Fibroblast of lung (primary cell): ENCODE measurements at regions not wholly inside any gene's neighbourhood (a gene's known extent, or its start where the extent isn't known, plus 50 kb on each side); places are given as distances from the start of the nearest gene placed in this dataset.

Experiments
- DNase-seq, 2 donors: peaks; one replicate each; pipeline versions ENCODE4 v3.0.0 to v3.0.0-alpha.2; 2010; ENCODE audit warnings: low read depth in 2 of 2
- H2AFZ ChIP-seq: 2 replicates; pipeline ENCODE4 v1.5.1; 2012; ENCODE audit warnings: low read length, control low read depth, inconsistent platforms
- H3K27ac ChIP-seq: 2 replicates; pipeline ENCODE4 v1.5.1; 2011; ENCODE audit warnings: low read length, control low read depth; ENCODE audit not compliant: insufficient read depth
- H3K27me3 ChIP-seq: 2 replicates; pipeline ENCODE4 v1.5.1; 2011; ENCODE audit warnings: mild to moderate bottlenecking, low read length; ENCODE audit not compliant: control insufficient read depth, insufficient read depth
- H3K36me3 ChIP-seq: 2 replicates; pipeline ENCODE4 v1.5.1; 2011; ENCODE audit warnings: low read length; ENCODE audit not compliant: control insufficient read depth, insufficient read depth
- H3K4me1 ChIP-seq: 2 replicates; pipeline ENCODE4 v1.5.1; 2011; ENCODE audit warnings: low read length; ENCODE audit not compliant: control insufficient read depth, insufficient read depth; ENCODE audit errors: extremely low read depth
- H3K4me2 ChIP-seq: 2 replicates; pipeline ENCODE4 v1.5.1; 2011; ENCODE audit warnings: low read length, control low read depth; ENCODE audit not compliant: insufficient read depth; ENCODE audit errors: extremely low read depth
- H3K4me3 ChIP-seq, 4 experiments: fragments of 200-600 bp in 1 of 4; sonication (generic) in 1 of 4; replicated peaks in 1 of 4; 2 replicates each; pipeline ENCODE4 v1.5.1; 2011 to 2016; ENCODE audit warnings: low read length in 4 of 4, low read depth in 3 of 4, mild to moderate bottlenecking in 3 of 4, control low read depth in 2 of 4, inconsistent platforms in 1 of 4, mixed read lengths in 1 of 4; ENCODE audit not compliant: insufficient read depth in 1 of 4; ENCODE audit errors: control extremely low read depth in 1 of 4
- H3K79me2 ChIP-seq: 2 replicates; pipeline ENCODE4 v1.5.1; 2012; ENCODE audit warnings: mild to moderate bottlenecking, low read length, inconsistent platforms; ENCODE audit not compliant: control insufficient read depth, insufficient read depth
- H3K9ac ChIP-seq: 2 replicates; pipeline ENCODE4 v1.5.1; 2011; ENCODE audit warnings: mild to moderate bottlenecking, low read length, control low read depth; ENCODE audit not compliant: insufficient read depth
- H3K9me3 ChIP-seq: 2 replicates; pipeline ENCODE4 v1.5.1; 2012; ENCODE audit warnings: low read depth, low read length; ENCODE audit not compliant: control insufficient read depth, insufficient read depth
- H4K20me1 ChIP-seq: 2 replicates; pipeline ENCODE4 v1.5.1; 2011; ENCODE audit warnings: low read length; ENCODE audit not compliant: control insufficient read depth, insufficient read depth; ENCODE audit errors: extremely low read depth
- EZH2 ChIP-seq: IDR thresholded peaks from 2 replicates; pipeline ENCODE4 v1.5.1; 2012; ENCODE audit warnings: low read length, control low read depth, mild to moderate bottlenecking; ENCODE audit errors: missing control alignments
- TF ChIP-seq, protein P1 (sequence below), 2 donors: IDR thresholded peaks in 1 of 2; conservative IDR thresholded peaks in 1 of 2; 1 replicate in 1 of 2; 2 replicates in 1 of 2; pipeline ENCODE4 v1.5.1; 2011 to 2012; ENCODE audit warnings: low read length in 2 of 2, control low read depth in 1 of 2, inconsistent platforms in 1 of 2, low read depth in 1 of 2, mild to moderate bottlenecking in 1 of 2

DNA sequence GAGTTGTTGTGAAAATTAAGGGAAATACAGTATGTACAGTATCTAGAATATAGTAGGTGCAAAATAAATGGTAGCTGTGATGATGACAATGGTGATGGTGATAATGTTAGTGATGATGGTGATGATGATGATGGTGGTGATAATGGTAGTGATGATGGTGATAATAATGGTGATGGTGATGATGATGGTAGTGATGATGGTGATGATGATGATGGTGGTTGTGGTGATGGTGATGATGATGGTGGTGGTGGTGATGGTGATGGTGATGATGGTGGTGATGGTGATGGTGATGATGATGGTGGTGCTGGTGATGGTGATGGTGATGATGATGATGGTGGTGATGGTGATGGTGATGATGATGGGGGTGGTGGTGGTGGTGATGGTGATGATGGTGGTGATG, 91.3 kb upstream of the FOXF1 start:
- Histone ChIP-seq H3K79me2 (no peaks in the 10 kb centered on the region), H4K20me1 (no peaks in the 10 kb centered on the region), H3K27me3 (peaks cover 4% of the 10 kb centered on the region), H3K4me3 (no peak overlapping the region), H3K9me3 (no peaks in the 10 kb centered on the region), H2AFZ (no peak overlapping the region), H3K4me2 (no peak overlapping the region), H3K36me3 (no peaks in the 10 kb centered on the region), H3K27ac (no peak overlapping the region), H3K4me1 (no peaks in the 10 kb centered on the region), H3K9ac (no peak overlapping the region)
- DNase-seq: no peak
- TF ChIP-seq, protein P1, sequence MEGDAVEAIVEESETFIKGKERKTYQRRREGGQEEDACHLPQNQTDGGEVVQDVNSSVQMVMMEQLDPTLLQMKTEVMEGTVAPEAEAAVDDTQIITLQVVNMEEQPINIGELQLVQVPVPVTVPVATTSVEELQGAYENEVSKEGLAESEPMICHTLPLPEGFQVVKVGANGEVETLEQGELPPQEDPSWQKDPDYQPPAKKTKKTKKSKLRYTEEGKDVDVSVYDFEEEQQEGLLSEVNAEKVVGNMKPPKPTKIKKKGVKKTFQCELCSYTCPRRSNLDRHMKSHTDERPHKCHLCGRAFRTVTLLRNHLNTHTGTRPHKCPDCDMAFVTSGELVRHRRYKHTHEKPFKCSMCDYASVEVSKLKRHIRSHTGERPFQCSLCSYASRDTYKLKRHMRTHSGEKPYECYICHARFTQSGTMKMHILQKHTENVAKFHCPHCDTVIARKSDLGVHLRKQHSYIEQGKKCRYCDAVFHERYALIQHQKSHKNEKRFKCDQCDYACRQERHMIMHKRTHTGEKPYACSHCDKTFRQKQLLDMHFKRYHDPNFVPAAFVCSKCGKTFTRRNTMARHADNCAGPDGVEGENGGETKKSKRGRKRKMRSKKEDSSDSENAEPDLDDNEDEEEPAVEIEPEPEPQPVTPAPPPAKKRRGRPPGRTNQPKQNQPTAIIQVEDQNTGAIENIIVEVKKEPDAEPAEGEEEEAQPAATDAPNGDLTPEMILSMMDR (conservative IDR thresholded peaks at IDR 0.05 in 1 of 2, IDR thresholded peaks at IDR 0.05 in 1 of 2; ENCODE audit: low read depth in 1 of 2, low read length in 2 of 2): no peak
- no peak for TF ChIP-seq EZH2

DNA sequence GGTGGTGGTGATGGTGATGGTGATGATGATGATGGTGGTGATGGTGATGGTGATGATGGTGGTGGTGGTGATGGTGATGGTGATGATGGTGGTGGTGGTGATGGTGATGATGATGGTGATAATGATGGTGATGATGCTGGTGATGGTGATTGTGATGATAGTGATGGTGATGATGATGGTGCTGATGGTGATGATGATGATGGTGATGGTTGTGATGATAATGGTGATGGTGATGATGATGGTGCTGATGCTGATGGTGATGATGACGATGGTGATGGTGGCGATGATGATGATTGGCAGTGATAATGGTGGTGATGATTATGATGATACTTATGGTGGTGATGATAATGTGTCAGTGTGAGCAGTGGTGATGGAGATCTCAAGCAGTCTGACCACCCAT, 90.8 kb upstream of the FOXF1 start:
- H3K9ac ChIP-seq: no peak overlapping the region

DNA sequence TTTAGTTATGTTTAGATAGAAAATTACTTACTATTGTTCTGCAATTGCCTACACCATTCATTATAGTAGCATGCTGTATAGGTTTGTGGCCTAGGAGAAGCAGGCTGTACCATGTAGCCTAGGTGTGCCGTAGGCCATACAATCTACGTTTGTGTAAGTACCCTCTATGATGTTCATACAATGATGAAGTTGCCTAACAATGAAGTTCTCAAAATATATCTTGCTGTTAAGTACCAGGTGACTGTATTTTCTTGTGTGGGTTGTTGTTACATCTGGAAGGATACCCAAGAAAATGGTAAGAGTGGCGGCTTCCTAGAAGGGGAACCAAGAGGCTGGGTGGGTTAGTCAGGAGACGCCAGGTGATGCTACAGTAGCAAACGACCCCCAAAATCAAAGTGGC, 88.3 kb upstream of the FOXF1 start:
- H2AFZ ChIP-seq: no peak overlapping the region
- no peak overlapping the region for H3K4me2 ChIP-seq

More for the DNA sequence above, 90.8 kb upstream of the FOXF1 start:
- Histone ChIP-seq H3K79me2 (no peaks in the 10 kb centered on the region), H2AFZ (no peak overlapping the region), H3K36me3 (no peaks in the 10 kb centered on the region), H3K27me3 (peaks cover 4% of the 10 kb centered on the region), H3K9me3 (no peaks in the 10 kb centered on the region), H3K4me3 (no peak overlapping the region), H3K27ac (no peak overlapping the region), H3K4me1 (no peaks in the 10 kb centered on the region), H4K20me1 (no peaks in the 10 kb centered on the region), H3K4me2 (no peak overlapping the region)
- no peak for DNase-seq
- TF ChIP-seq, protein P1 (conservative IDR thresholded peaks at IDR 0.05 in 1 of 2, IDR thresholded peaks at IDR 0.05 in 1 of 2; ENCODE audit: low read depth in 1 of 2, low read length in 2 of 2): no peak
- TF ChIP-seq EZH2: no peak

More for the DNA sequence above, 88.3 kb upstream of the FOXF1 start:
- no peak for TF ChIP-seq EZH2
- TF ChIP-seq, protein P1 (conservative IDR thresholded peaks at IDR 0.05 in 1 of 2, IDR thresholded peaks at IDR 0.05 in 1 of 2; ENCODE audit: low read depth in 1 of 2, low read length in 2 of 2): no peak
- Histone ChIP-seq H4K20me1 (no peaks in the 10 kb centered on the region), H3K9me3 (no peaks in the 10 kb centered on the region), H3K79me2 (no peaks in the 10 kb centered on the region), H3K27me3 (peaks cover 2% of the 10 kb centered on the region), H3K4me1 (no peaks in the 10 kb centered on the region), H3K36me3 (no peaks in the 10 kb centered on the region), H3K4me3 (no peak overlapping the region), H3K27ac (no peak overlapping the region), H3K9ac (no peak overlapping the region)
- no peak for DNase-seq
